IPS DF 6.9 (cell line): ENCODE measurements at regions not wholly inside any gene's neighbourhood (a gene's known extent, or its start where the extent isn't known, plus 50 kb on each side); places are given as distances from the start of the nearest gene placed in this dataset.

ENCODE experiments used
- DNase-seq: peaks from one replicate; pipeline ENCODE4 v3.0.0-alpha.2; 2013; ENCODE audit warnings: low read depth, low spot score
- H3K27ac ChIP-seq: one replicate; pipeline ENCODE4 v1.5.1; 2013; ENCODE audit warnings: low read length, control low read depth
- H3K27me3 ChIP-seq: 2 replicates; pipeline ENCODE4 v1.6.1; 2013; ENCODE audit warnings: mild to moderate bottlenecking, low read length; ENCODE audit not compliant: control insufficient read depth, insufficient read depth
- H3K36me3 ChIP-seq: 2 replicates; pipeline ENCODE4 v1.6.1; 2013; ENCODE audit warnings: low read length; ENCODE audit not compliant: control insufficient read depth, insufficient read depth
- H3K4me1 ChIP-seq: 2 replicates; pipeline ENCODE4 v1.6.1; 2013; ENCODE audit warnings: low read length; ENCODE audit not compliant: control insufficient read depth, insufficient read depth
- H3K4me3 ChIP-seq: 2 replicates; pipeline ENCODE4 v1.5.1; 2013; ENCODE audit warnings: mild to moderate bottlenecking, low read length
- H3K9me3 ChIP-seq: 2 replicates; pipeline ENCODE4 v1.6.1; 2013; ENCODE audit warnings: low read length, inconsistent platforms; ENCODE audit not compliant: control insufficient read depth, insufficient read depth
- WGBS: extraction: QIAGEN DNeasy Blood & Tissue Kit; methylation state at CpG from one replicate; pipeline ENCODE4 v1.1.7; 2013; ENCODE audit warnings: mixed read lengths, missing lambda C conversion rate; ENCODE audit not compliant: insufficient read length, insufficient coverage; 5-methylcytosine and 5-hydroxymethylcytosine counted together

- no peak overlapping the region for H3K27ac ChIP-seq
- DNase-seq: no peak
- WGBS: no CpG with 5 or more reads among the region's 5 CpGs
- no peaks in the 10 kb centered on the region for H3K27me3 ChIP-seq
- H3K9me3 ChIP-seq: no peaks in the 10 kb centered on the region
- H3K36me3 ChIP-seq: no peaks in the 10 kb centered on the region
- no peak overlapping the region for H3K4me3 ChIP-seq
- H3K4me1 ChIP-seq: no peaks in the 10 kb centered on the region
Observed at GRCh38 chr9:118336250-118336942, 632.2 kb downstream of the TLR4 start.

GRCh38 chr9:118336943-118337330 is 632.7 kb downstream of the TLR4 start:
- Histone ChIP-seq H3K27ac (no peak overlapping the region), H3K36me3 (no peaks in the 10 kb centered on the region), H3K27me3 (no peaks in the 10 kb centered on the region), H3K4me1 (no peaks in the 10 kb centered on the region), H3K9me3 (no peaks in the 10 kb centered on the region), H3K4me3 (no peak overlapping the region)
- DNase-seq: no peak
- WGBS: no CpG with 5 or more reads among the region's 2 CpGs

- no peaks in the 10 kb centered on the region for H3K9me3 ChIP-seq
- H3K27ac ChIP-seq: no peak overlapping the region
- H3K4me3 ChIP-seq: no peak overlapping the region
- no peak for DNase-seq
- H3K36me3 ChIP-seq: no peaks in the 10 kb centered on the region
- no CpG with 5 or more reads among the region's 4 CpGs for WGBS
- no peaks in the 10 kb centered on the region for H3K4me1 ChIP-seq
- H3K27me3 ChIP-seq: no peaks in the 10 kb centered on the region
Observed at GRCh38 chr9:118360036-118360435, 655.8 kb downstream of the TLR4 start.

GRCh38 chr9:118362123-118362522 is 657.9 kb downstream of the TLR4 start:
- Histone ChIP-seq H3K27me3 (no peaks in the 10 kb centered on the region), H3K36me3 (no peaks in the 10 kb centered on the region), H3K4me1 (no peaks in the 10 kb centered on the region), H3K9me3 (no peaks in the 10 kb centered on the region), H3K27ac (no peak overlapping the region), H3K4me3 (no peak overlapping the region)
- no peak for DNase-seq
- WGBS: no CpG with 5 or more reads among the region's 1 CpG

GRCh38 chr9:118362596-118362995 is 658.4 kb downstream of the TLR4 start:
- H3K4me3 ChIP-seq: no peak overlapping the region
- WGBS: no CpG with 5 or more reads among the region's 3 CpGs
- no peaks in the 10 kb centered on the region for H3K36me3 ChIP-seq
- H3K9me3 ChIP-seq: no peaks in the 10 kb centered on the region
- H3K27me3 ChIP-seq: no peaks in the 10 kb centered on the region
- no peak overlapping the region for H3K27ac ChIP-seq
- DNase-seq: no peak
- H3K4me1 ChIP-seq: no peaks in the 10 kb centered on the region

GRCh38 chr9:118364266-118365106 is 660.3 kb downstream of the TLR4 start:
- no peak overlapping the region for H3K27ac ChIP-seq
- DNase-seq: no peak
- no peaks in the 10 kb centered on the region for H3K27me3 ChIP-seq
- H3K9me3 ChIP-seq: no peaks in the 10 kb centered on the region
- no peaks in the 10 kb centered on the region for H3K4me1 ChIP-seq
- no peaks in the 10 kb centered on the region for H3K36me3 ChIP-seq
- WGBS: no CpG with 5 or more reads among the region's 7 CpGs
- no peak overlapping the region for H3K4me3 ChIP-seq

- Histone ChIP-seq H3K9me3 (no peaks in the 10 kb centered on the region), H3K27ac (no peak overlapping the region), H3K27me3 (no peaks in the 10 kb centered on the region), H3K4me3 (no peak overlapping the region), H3K36me3 (no peaks in the 10 kb centered on the region), H3K4me1 (no peaks in the 10 kb centered on the region)
- DNase-seq: no peak
- no CpG with 5 or more reads among the region's 2 CpGs for WGBS
Observed at GRCh38 chr9:118366228-118366627, 662.0 kb downstream of the TLR4 start.

- Histone ChIP-seq H3K4me3 (no peak overlapping the region), H3K4me1 (no peaks in the 10 kb centered on the region), H3K36me3 (no peaks in the 10 kb centered on the region), H3K27ac (no peak overlapping the region), H3K27me3 (no peaks in the 10 kb centered on the region), H3K9me3 (no peaks in the 10 kb centered on the region)
- DNase-seq: no peak
Observed at GRCh38 chr9:118367383-118367782, 663.2 kb downstream of the TLR4 start.

- WGBS: no CpG with 5 or more reads among the region's 3 CpGs
- H3K27me3 ChIP-seq: no peaks in the 10 kb centered on the region
- no peaks in the 10 kb centered on the region for H3K36me3 ChIP-seq
- no peak overlapping the region for H3K27ac ChIP-seq
- H3K4me1 ChIP-seq: no peaks in the 10 kb centered on the region
- no peak for DNase-seq
- H3K9me3 ChIP-seq: no peaks in the 10 kb centered on the region
- H3K4me3 ChIP-seq: no peak overlapping the region
Observed at GRCh38 chr9:118384531-118385100, 680.4 kb downstream of the TLR4 start.

GRCh38 chr9:118395415-118395814 is 691.2 kb downstream of the TLR4 start:
- DNase-seq: no peak
- Histone ChIP-seq H3K27me3 (no peaks in the 10 kb centered on the region), H3K27ac (no peak overlapping the region), H3K4me1 (no peaks in the 10 kb centered on the region), H3K36me3 (no peaks in the 10 kb centered on the region), H3K4me3 (no peak overlapping the region), H3K9me3 (no peaks in the 10 kb centered on the region)
- no CpG with 5 or more reads among the region's 2 CpGs for WGBS
